GM21576 (cell line): ENCODE measurements at regions not wholly inside any gene's neighbourhood (a gene's known extent, or its start where the extent isn't known, plus 50 kb on each side); places are given as distances from the start of the nearest gene placed in this dataset.
"Not testable (repeated sequence)": the region's sequence is repeated elsewhere in the genome, so short reads cannot be mapped to it uniquely, and the experiment has no call there.

Experiments used
- ATAC-seq: cut with Tn5 transposase; IDR thresholded peaks from one replicate; pipeline ENCODE4 v1.9.1; 2021; ENCODE audit warnings: mild to moderate bottlenecking, moderate library complexity; ENCODE audit not compliant: unreplicated experiment

DNA sequence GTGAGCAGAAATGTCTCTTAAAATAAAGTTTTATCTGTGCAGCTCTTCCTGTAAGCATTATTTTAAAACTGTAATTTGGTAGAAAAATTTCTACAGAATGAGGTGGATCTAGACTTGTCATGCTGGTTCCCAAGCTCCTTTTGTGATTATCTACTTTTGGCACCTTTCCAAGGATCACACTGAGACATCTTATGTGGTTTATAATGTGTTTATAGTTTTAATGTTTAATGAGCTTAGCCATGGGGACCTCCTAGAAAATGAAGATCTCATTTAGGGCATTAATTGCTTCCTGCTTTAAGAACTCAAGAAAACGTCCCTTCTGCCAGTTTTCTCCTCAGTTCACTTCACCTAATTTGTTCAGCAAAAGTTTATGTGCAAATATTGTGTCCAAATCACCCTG is 468.4 kb downstream of the SUCLG1 start:
- no peak for ATAC-seq

DNA sequence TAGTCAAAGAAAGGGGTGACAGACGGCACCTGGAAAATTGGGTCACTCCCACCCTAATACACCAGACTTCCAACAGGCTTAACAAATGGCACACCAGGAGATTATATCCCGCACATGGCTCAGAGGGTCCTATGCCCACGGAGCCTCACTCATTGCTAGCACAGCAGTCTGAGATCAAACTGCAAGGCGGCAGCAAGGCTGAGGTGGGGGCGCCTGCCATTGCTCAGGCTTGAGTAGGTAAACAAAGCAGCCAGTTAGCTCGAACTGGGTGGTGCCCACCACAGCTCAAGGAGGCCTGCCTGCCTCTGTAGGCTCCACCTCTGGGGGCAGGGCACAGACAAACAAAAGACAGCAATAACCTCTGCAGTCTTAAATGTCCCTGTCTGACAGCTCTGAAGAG is 482.5 kb downstream of the SUCLG1 start:
- ATAC-seq = not testable (repeated sequence)

DNA sequence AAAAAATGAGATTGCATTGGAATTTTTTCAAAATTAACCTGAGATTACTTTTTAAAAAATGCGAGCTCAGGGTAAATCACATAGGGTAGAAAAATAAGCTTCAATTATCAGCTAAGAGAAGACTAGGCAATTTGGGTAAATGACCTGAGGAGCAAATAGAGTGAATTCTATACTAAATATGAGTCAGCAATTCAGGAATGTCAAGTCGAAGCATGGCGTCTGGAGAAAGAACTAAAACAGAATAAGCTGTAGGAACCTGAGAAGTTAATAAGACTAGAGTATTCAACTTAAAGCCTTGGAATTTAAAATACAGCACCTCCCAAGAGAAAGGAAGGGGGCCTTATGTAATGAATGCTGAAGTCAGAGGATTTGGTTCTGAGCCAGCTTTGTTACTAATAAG is 487.0 kb downstream of the SUCLG1 start:
- ATAC-seq = no peak

DNA sequence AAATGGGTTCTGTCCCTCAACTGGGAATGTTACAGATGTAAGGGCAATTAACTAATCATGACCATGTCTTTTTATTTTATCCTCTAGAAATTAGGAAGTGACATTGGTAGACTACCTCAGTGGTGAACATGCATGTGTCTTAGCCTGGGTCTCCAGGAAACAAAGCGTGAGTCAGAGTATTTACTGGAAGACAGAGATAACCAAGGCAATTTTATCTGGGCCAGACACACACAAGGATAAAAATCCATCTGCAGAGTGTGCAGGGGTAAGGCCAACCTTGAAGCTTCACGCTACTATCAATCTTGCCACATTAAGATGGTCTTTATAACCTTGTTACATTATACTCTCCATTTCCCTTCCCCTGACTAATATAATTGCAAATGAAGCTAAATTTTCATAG is 487.5 kb downstream of the SUCLG1 start:
- ATAC-seq = no peak

DNA sequence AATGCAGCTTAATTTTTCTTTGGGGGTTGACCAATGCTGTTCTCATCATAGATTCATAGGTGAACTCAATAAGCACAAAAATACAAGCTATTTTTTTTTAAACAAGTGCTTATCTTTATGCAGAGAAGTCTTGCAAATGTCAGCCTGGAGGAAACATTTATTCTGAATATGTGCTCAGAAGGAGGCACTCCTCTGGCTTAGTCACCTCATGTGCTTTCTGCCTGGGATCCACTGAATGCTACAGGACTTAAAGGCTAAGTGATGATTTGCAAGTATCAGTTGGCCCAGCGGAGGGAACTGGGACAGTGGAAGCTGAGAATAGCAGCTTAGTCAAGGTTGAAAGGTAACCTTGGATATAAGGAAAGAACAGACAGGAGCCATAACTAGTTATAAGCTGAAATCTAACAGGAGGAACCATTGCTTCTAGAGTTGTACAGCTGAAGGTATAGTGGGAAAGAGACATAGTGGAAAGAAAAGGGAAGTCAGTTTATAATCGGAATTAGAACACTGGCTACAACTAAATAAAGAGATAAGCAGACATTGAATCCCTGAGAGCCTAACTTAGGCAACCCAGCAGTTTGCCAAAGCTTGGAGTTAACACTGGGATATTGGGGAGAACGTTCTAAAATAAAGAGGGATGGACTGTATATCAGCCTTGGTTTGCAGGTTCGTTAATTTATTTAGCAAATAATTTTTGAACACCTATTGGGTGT is 488.7 kb downstream of the SUCLG1 start:
- no peak for ATAC-seq

DNA sequence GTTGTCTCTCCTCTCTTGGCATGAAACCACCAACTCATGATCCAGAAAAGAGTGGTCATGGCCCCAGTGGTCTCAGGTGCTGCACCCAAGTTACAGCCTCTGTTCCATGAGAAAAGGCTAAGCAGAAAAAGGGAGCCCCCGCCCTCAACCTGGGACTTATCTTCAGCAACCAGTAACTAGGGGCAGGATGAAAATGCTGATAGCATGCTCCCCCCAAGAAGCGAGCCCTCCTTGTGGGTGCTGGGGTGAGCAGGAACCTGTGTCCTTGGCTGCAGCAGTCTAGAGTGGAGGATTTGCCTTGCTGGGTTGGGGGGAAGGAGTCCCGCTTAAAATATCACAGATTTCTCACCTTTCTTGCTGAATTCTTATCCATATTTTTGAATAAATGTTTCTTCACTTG is 490.0 kb downstream of the SUCLG1 start:
- no peak for ATAC-seq

DNA sequence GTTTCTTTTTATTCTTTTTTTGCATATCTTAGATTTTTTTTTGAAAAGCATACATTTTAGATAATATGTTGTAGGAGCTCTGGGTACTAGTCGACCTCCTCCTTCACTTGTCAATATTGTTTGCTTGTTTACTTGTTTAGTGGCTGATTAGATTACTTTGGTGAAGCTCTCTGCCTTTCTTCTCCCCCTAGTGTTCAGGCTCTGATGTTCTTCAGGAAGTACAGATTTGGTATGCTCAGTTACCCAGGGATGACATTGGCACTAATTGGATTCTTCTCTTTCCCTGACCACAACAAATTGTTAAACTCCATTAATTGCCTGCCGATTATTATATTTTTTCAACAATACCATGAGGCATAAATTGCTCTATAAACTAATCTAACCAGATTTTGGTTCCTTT is 491.2 kb downstream of the SUCLG1 start:
- ATAC-seq = no peak

DNA sequence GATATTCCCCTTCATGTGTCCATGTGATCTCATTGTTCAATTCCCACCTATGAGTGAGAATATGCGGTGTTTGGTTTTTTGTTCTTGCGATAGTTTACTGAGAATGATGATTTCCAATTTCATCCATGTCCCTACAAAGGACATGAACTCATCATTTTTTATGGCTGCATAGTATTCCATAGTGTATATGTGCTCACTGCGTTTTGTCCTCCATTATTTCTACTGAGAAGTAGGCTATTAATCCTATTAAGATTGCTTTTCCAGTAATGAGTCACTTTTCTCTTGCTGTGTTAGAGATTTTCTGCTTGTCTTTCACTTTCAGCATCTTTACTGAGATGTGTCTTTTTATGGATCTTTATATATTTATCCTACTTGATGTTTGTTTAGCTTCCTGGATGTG is 492.1 kb downstream of the SUCLG1 start:
- ATAC-seq = not testable (repeated sequence)

DNA sequence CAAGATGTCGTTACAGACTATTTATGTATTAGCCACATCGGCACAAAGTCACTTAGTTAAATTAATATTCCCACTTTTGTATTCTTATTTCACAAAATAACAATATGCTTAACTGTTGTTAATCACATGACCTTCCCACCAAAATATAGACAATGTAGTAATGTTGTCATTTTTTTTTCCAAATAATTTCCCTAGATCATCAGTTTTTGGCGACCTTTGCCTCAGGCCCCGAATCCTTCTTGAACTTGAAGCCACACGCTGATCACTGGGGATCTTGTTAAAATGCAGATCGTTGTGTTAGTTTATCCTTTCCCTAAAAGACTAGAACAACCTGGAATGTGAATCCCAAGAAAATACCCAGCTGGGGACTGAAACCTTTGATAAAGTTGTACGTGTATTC is 497.6 kb downstream of the SUCLG1 start:
- ATAC-seq = no peak

DNA sequence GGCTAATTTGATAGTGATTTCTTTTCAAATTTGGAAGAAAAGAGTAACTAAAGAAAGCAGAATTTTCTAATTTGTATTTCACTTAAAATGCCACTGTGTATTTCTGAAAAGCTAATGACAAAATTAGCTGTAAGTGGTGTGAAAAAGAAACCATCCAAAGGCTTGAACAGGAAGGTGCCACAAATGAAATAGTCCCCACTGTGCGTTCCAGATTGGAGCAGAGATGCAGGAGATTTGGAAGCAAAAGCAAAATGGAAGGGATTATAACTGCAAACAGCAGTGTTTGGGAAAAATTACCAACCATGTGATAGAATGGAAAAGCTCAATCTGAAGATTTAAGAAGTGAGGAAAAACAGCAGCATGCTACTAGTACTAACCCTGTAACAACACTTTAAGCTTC is 498.7 kb downstream of the SUCLG1 start:
- no peak for ATAC-seq

DNA sequence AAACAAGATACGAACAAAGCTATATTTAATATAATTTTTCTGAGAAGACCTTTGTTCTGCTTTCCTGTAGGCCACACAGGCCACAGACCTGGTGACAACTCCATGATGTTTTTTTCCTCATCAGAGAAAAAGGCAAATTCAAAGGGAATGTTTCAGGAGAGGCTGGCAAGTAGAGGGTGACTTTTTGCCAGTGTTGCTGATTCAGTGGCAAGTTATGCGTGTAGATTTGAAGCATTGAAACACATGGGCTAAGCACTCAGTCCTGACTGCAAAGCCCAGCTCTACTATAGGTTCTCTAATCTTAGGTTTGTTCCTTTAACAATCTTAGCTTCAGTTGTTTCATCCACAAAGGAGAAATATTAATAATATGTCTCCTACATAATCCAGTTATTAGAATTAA is 499.8 kb downstream of the SUCLG1 start:
- no peak for ATAC-seq

DNA sequence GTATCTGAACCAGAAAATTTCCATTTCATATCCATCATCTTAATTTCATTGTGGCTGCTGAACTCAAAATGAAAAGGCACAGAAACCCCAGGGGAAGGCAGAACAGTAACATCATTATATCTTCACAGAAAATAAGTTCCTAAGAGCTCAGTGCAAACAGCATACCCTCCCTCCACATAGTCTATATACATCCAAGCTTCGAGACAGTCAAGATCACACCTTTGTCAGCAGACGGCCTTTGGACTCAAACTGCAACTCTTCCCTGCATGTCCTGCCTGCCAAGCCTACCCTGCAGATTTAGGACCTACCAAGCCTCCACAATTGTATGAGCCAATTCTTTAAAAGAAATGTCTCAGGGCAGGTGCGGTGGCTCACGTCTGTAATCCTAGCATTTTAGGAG is 502.1 kb downstream of the SUCLG1 start:
- ATAC-seq = no peak

DNA sequence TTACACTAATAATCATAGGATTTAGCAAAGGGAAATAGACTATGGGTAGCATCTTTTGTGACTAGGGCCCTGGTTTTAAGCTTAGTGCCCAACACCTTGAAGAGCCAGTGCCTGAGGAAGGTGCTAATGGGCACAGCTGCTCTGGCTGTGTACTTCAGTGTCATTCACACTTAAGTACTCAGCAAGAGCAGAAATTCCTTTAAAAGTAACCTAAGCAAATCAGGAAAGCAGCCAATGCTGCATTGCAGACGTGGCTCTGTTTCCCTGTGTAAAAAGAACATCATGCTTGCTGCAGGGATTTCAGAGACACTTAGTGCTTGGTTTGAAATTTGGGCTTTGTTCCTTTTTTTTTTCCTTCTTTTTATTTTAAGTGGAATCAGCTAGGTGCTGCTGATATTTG is 505.4 kb downstream of the SUCLG1 start:
- ATAC-seq = no peak

DNA sequence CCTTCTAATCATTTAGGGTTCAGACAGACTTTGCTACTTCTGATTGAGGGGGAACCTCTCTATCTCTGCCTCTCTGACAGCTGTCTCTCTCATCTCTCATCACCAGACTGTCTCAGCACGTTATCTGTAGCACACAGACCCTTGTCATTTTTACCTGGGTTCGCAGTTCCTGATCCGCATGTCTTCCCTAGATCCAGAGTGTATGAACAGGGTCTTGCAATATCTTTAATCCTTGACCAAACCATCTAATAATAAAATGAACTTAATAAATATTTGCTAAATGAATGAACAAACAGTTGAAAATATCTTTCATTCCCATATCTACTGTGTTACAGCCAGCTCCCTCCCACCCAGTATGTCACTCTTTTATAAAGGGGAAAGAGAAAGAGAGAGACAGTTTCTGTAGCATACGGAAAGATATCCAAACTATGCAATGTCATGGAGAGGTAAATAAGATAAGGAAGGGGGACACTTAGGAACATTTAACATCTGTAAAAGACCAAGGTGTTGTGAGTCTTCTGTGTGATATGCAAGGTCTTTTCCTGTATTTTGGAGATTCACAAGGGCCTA is 507.6 kb downstream of the SUCLG1 start:
- ATAC-seq = no peak

DNA sequence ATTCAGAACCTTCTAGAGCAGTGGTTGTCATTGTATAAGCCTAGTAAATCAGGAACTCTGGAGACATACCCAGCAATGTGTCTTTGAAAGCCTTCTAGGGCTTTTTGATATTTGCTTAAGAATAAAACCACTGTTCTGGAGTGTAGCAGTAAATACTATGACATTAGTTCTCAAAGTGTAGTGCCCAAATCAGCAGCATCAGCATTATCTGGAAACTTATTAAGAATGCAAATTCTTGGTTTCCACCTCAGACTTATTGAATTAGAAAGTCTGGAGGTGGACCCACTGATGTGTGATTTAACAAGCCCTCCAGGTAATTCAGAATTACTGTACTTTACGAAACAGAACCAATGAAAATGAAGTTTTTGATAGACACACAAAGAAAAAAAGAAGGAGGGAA is 509.7 kb downstream of the SUCLG1 start:
- ATAC-seq = no peak

DNA sequence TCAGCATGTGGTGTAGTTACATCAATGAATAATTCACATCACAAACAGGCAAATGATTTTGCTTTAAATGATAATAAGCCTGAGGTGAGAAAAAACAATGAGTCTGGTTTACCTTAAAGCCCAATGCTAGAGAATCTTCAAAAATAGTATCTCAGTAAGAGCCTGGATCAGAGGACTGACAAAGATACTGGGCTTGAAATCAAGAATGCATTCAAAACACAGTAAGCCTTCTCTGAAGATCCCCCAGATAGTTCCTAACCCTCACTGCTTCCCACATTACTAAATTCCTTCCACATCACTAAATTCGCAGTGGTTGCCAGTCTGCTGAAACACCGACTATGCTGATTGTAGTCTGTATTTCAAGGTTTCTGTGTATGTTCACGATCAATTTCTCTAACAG is 514.9 kb downstream of the SUCLG1 start:
- ATAC-seq = no peak

DNA sequence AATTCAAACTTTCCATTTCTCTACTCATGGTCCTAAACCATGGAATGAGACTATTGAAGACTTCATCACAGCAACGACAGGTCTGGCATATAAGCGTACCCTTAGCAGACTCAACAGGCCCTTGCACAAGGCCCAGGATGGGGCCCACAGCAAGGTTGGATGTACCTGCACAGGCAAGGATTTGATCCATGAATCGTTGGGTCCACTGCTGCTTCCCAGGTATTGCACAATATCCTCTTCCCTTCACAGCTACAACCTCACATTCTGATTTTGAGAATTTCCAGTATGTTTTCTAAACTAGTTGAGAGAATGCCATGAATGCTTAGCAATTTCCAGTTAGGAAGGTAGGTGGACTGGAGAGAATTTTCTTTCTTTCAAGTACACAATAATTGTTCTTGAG is 515.8 kb downstream of the SUCLG1 start:
- no peak for ATAC-seq

DNA sequence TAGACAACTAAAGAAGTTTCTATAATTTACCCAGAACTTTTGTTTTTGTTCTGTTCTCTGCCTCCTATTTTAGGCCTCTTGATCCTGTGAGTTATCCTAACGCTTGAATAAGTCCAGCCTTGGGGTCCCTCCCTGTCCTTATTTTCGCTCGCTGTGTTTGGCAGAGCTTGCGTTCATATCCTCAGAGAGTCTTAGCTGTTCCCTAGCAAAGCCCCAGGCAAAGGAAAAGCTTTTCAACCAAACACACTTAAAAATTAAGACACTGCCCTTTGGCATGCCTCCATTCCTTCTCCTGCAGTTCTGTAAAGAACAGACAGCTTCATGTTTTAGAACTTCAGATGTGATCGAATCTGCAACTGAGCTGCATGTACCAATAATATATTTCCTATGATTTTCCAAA is 517.2 kb downstream of the SUCLG1 start:
- no peak for ATAC-seq

DNA sequence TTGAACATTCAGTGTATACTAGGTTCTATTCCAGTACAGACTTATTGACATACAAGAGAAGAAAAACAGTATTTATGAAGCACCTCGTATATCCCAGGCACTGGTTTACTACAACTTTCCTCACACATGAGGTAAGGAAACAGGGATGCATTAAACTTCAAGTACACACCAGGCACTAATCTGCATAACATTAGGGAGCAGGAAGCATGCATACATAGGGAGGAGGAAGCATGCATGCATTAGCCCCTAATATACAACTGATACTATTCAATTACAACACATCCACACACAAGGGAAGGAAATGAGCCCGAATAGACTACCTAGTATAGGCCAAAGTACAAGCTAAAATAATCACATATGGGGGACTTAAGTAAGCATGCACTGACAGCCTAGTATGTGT is 525.3 kb downstream of the SUCLG1 start:
- ATAC-seq = no peak

DNA sequence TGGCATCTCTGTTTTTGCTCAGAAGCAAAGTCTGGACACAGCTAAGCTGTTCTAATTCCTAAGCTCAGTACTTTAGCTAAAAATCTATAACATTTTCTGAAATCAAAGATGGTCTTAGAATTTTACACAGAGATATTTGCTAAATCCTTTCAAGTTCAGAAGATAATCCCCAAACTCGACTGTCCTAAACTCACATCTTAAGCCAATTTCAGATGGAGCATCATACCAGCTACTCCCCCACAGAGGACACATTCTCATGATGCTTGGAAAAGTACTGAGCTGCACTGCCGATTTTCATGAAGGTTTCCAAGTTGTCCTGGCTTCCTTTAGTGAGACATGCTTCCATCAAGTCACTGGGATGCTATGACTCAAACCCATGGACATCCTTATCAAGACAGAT is 535.5 kb downstream of the SUCLG1 start:
- no peak for ATAC-seq

DNA sequence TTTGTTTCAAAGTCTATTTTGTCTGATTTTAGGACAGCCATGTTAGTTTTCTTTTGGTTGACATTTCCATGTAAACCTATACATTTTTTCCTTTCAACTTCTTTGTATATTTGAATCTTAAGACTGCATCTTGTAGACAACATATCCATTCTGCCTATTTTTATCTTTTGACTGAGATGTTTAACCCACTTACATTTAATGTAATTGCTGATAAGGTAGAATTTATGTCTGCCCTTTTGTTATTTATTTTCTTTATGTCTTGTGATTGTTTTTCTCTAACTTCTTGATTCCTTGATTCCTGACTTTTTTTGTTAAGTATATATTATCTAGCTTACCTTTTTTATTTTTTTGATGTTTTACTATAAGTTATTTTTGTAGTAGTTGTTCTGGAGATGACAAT is 542.5 kb downstream of the SUCLG1 start:
- ATAC-seq = no peak

DNA sequence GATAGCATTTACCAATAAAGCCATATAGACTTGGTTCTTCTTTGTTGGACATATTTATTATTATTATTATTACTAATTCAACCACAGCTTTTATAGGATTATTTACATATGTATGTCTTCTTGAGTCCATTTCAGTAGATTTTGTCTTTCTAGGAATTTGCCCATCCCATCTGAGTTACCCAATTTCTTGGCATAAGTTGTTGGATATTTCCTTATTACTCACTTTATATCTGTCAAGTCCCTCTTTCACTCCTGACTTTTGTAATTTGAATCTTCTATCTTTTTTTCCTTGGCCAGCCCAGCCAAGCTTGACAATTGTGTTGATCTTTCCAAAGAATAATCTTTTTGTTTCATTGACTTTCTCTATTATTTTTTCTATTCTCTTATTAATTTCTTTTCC is 543.7 kb downstream of the SUCLG1 start:
- no peak for ATAC-seq

DNA sequence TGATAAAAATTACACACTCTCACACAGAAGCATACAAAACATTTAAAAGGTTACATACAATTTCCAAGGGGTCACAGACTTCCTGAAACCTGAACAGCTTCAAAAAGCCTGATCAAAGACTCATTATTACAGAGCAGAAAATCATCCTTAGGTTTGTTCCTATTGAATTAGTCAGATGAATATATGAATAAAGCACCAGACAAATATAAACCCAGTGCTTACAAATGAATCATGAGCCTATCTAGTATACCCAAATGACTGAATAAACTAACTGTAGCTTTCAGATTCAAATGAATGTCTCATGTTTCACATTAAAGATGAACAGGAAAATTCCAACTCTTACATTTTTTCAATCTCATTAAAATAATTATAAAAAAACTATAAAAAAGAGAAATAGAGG is 550.3 kb downstream of the SUCLG1 start:
- ATAC-seq = no peak
